HG02870 (cell line): ENCODE measurements at regions not wholly inside any gene's neighbourhood (a gene's known extent, or its start where the extent isn't known, plus 50 kb on each side); places are given as distances from the start of the nearest gene placed in this dataset.
A peak's percentile ranks its signal among the peaks of the same experiment; 100 is the strongest.

ENCODE experiments used
- ATAC-seq: cut with Tn5 transposase; IDR thresholded peaks from one replicate; pipeline ENCODE4 v1.9.1; 2021; ENCODE audit warnings: mild to moderate bottlenecking, moderate library complexity; ENCODE audit not compliant: unreplicated experiment

GRCh38 chr5:72623323-72623722 is 116.1 kb upstream of the ZNF366 start:
- no peak for ATAC-seq

- ATAC-seq, result no peak
These were observed 115.1 kb upstream of the ZNF366 start for GRCh38 chr5:72622170-72622760.

- ATAC-seq, result no peak
These were observed 114.4 kb upstream of the ZNF366 start for GRCh38 chr5:72621576-72621975.

- no peak for ATAC-seq
These were observed 112.5 kb upstream of the ZNF366 start for GRCh38 chr5:72619677-72620076.

- no peak for ATAC-seq
These were observed 112.0 kb upstream of the ZNF366 start for GRCh38 chr5:72619251-72619650.

- ATAC-seq, result no peak
These were observed 111.5 kb upstream of the ZNF366 start for GRCh38 chr5:72618708-72619107.

GRCh38 chr5:72615061-72615460 is 107.9 kb upstream of the ZNF366 start:
- no peak for ATAC-seq

- no peak for ATAC-seq
These were observed 106.3 kb upstream of the ZNF366 start for GRCh38 chr5:72613515-72613914.

- ATAC-seq, result no peak
These were observed 105.6 kb upstream of the ZNF366 start for GRCh38 chr5:72612810-72613209.

GRCh38 chr5:72611118-72611730 is 104.0 kb upstream of the ZNF366 start:
- ATAC-seq, result peak; percentile 65

GRCh38 chr5:72608926-72609325 is 101.7 kb upstream of the ZNF366 start:
- ATAC-seq, result no peak

GRCh38 chr5:72608297-72608696 is 101.1 kb upstream of the ZNF366 start:
- no peak for ATAC-seq

- ATAC-seq, result no peak
These were observed 100.2 kb upstream of the ZNF366 start for GRCh38 chr5:72607381-72607780.

GRCh38 chr5:72606525-72606924 is 99.3 kb upstream of the ZNF366 start:
- ATAC-seq, result no peak

GRCh38 chr5:72605632-72606031 is 98.4 kb upstream of the ZNF366 start:
- no peak for ATAC-seq

GRCh38 chr5:72604798-72605154 is 97.6 kb upstream of the ZNF366 start:
- no peak for ATAC-seq

- ATAC-seq, result no peak
These were observed 97.0 kb upstream of the ZNF366 start for GRCh38 chr5:72604111-72604797.

GRCh38 chr5:72602696-72603685 is 95.8 kb upstream of the ZNF366 start:
- no peak for ATAC-seq

- no peak for ATAC-seq
These were observed 94.7 kb upstream of the ZNF366 start for GRCh38 chr5:72601861-72602260.

- ATAC-seq, result no peak
These were observed 93.3 kb upstream of the ZNF366 start for GRCh38 chr5:72600391-72600981.
